BJ (cell line): ENCODE measurements at regions not wholly inside any gene's neighbourhood (a gene's known extent, or its start where the extent isn't known, plus 50 kb on each side); places are given as distances from the start of the nearest gene placed in this dataset.

Experiments
- CTCF ChIA-PET: fragments of 350-600 bp; formaldehyde crosslinking; extraction: SDS; loops from one replicate; lab custom pipeline; 2021; ENCODE audit warnings: antibody characterized with exemption, inconsistent platforms; lab: Yijun Ruan, JAX
- POLR2A ChIA-PET: fragments of 300-600 bp; sonication (Branson Sonifier 250); formaldehyde crosslinking; extraction: SDS; loops from one replicate; lab custom pipeline; 2021; ENCODE audit warnings: antibody characterized with exemption; lab: Charles Lee
- DNase-seq: peaks from one replicate; pipeline ENCODE4 v3.0.0-alpha.2; 2011; ENCODE audit warnings: low read depth
- H3K27me3 ChIP-seq: 2 replicates; pipeline ENCODE4 v1.6.0; 2011; ENCODE audit warnings: low read length; ENCODE audit not compliant: control insufficient read depth, insufficient read depth
- H3K36me3 ChIP-seq: 2 replicates; pipeline ENCODE4 v1.5.1; 2011; ENCODE audit warnings: low read length; ENCODE audit not compliant: control insufficient read depth, insufficient read depth
- H3K4me3 ChIP-seq: 2 replicates; pipeline ENCODE4 v1.5.1; 2011; ENCODE audit warnings: low read depth, mild to moderate bottlenecking, control low read depth, low read length
- TF ChIP-seq, protein P1 (sequence below): IDR thresholded peaks from 2 replicates; pipeline ENCODE4 v1.5.1; 2011; ENCODE audit warnings: low read depth, mild to moderate bottlenecking, control low read depth, inconsistent platforms, low read length, moderate library complexity; ENCODE audit not compliant: insufficient read depth

DNA sequence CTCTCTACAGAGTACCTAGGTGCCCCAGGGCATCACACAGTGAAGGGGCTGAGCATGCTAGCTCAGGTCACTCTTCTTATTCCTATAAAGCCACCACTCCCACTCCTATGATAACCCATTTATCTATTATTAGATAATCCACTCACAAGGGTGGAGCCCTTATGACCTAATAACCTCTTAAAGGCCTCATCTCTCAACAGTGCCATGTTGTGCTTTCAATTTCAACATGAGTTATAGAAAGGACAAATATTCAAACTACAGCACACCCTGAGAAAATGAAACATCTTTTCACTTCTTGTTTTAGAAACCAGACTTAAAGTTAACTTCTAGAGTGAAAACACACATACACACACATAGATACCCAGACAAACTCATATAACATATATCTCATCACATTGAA, 1494.9 kb upstream of the MIR17HG start:
- no peaks in the 10 kb centered on the region for H3K36me3 ChIP-seq
- TF ChIP-seq, protein P1, sequence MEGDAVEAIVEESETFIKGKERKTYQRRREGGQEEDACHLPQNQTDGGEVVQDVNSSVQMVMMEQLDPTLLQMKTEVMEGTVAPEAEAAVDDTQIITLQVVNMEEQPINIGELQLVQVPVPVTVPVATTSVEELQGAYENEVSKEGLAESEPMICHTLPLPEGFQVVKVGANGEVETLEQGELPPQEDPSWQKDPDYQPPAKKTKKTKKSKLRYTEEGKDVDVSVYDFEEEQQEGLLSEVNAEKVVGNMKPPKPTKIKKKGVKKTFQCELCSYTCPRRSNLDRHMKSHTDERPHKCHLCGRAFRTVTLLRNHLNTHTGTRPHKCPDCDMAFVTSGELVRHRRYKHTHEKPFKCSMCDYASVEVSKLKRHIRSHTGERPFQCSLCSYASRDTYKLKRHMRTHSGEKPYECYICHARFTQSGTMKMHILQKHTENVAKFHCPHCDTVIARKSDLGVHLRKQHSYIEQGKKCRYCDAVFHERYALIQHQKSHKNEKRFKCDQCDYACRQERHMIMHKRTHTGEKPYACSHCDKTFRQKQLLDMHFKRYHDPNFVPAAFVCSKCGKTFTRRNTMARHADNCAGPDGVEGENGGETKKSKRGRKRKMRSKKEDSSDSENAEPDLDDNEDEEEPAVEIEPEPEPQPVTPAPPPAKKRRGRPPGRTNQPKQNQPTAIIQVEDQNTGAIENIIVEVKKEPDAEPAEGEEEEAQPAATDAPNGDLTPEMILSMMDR: no peak
- CTCF ChIA-PET: no interaction called here
- no peak for DNase-seq
- no peak overlapping the region for H3K4me3 ChIP-seq
- POLR2A ChIA-PET: no interaction called here
- H3K27me3 ChIP-seq: no peaks in the 10 kb centered on the region

DNA sequence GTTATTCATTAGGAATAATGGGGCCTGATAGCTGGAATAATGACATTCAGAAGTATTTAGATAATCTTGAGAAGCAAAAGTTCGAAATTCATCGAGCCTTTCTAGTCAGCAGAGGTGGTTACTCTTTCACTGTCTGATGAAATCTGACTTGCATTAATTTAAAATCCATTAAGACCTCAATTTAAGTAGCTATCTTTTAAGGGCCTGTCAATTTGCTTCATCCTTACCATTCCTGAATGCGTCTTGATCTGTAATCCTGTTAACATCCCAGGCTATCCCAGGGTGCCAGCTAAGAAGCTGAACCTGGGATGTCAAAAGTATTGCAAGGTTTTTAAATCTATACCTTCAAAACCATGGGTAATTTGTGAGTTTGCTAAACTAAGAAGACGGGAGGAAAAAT, 1491.0 kb upstream of the MIR17HG start:
- no peak for DNase-seq
- H3K36me3 ChIP-seq: no peaks in the 10 kb centered on the region
- TF ChIP-seq, protein P1: no peak
- no peaks in the 10 kb centered on the region for H3K27me3 ChIP-seq
- POLR2A ChIA-PET: no interaction called here
- CTCF ChIA-PET: no interaction called here
- no peak overlapping the region for H3K4me3 ChIP-seq

DNA sequence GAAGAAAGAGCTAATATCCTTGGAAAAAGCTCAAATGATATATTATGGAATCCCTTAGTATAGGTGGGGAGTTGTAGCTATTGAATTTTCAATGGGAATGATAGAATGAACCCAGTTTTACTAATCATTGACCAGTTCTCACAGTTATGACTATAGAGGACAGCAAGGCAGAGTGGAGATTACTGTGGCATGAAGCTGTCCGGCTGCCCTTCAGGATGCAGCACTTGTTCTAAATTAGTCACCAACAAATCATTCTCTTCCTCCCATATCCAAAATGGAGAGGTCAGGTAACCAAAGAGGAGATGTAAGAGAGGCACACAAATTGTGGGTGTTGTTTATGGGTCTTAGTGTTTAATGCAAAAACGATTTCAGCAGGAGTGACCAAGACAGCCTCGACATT, 1490.0 kb upstream of the MIR17HG start:
- CTCF ChIA-PET: interaction anchor here (0.6 kb wide), 2 partner anchors 15 to 23 kb away, joined by 3 read pairs; no protein-coding TSS in a partner anchor
- TF ChIP-seq, protein P1: no peak
- POLR2A ChIA-PET: no interaction called here

DNA sequence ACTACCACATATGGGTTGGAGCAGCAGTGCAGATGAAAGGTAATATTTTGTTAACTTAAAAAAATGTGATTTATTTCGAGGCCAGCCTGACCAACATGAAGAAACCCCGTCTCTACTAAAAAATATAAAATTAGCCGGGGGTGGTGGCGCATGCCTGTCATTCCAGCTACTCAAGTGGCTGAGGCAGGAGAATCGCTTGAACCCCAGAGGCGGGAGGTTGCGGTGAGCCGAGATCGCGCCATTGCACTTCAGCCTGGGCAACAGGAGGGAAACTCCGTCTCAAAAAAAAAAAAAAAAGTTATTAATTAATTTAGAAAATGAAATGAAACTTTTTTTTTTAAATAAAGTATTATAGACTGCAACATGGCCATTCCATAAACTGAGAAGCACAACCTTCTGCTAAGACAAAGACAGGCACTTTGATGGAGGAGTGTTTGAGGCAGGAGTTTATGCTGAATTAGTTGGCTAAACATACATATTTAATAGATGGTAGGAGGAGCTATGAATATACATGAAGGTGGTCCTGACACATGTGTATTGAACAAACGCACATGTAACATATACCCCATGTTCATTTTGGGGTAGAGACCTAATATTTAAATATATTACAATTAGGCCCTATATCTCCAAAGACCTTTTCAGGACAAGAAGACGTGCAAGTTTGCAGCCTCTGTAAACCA, 1485.3 kb upstream of the MIR17HG start:
- ChIA-PET POLR2A (no interaction called here), CTCF (no interaction called here)
- no peak for DNase-seq
- TF ChIP-seq, protein P1: no peak
- Histone ChIP-seq H3K4me3 (no peak overlapping the region), H3K27me3 (no peaks in the 10 kb centered on the region), H3K36me3 (no peaks in the 10 kb centered on the region)

More for the DNA sequence above, 1490.0 kb upstream of the MIR17HG start:
- Histone ChIP-seq H3K4me3 (no peak overlapping the region), H3K27me3 (no peaks in the 10 kb centered on the region), H3K36me3 (no peaks in the 10 kb centered on the region)
- no peak for DNase-seq

DNA sequence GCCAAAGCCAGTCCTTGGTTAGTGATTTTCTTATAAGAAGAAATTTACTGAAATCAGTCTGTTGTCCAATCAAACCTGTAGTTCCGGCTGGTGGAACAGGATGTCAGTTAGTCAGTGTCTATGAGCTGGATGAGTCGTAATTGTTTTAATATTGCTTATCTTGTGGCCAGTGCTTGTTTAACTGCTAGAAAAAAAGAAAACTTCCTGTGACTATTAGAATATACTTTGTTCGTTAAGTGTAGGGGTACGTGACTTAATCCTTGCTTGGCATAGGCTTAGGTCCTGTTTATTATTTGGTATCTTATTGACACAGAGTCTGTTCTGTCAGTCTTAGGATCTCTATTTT, 1484.8 kb upstream of the MIR17HG start:
- CTCF ChIA-PET: no interaction called here
- POLR2A ChIA-PET: no interaction called here
- Histone ChIP-seq H3K36me3 (no peaks in the 10 kb centered on the region), H3K27me3 (no peaks in the 10 kb centered on the region), H3K4me3 (no peak overlapping the region)
- no peak for DNase-seq
- TF ChIP-seq, protein P1: no peak
